HL-60 (cell line): ENCODE measurements at regions not wholly inside any gene's neighbourhood (a gene's known extent, or its start where the extent isn't known, plus 50 kb on each side); places are given as distances from the start of the nearest gene placed in this dataset.

ENCODE experiments used
- CTCF ChIP-seq: IDR thresholded peaks from one replicate; pipeline ENCODE4 v1.5.1; 2011; ENCODE audit warnings: low read length, control low read depth, inconsistent platforms; ENCODE audit not compliant: insufficient read depth
- POLR2AphosphoS5 ChIP-seq: IDR thresholded peaks from 2 replicates; pipeline ENCODE4 v1.6.1; 2012; ENCODE audit warnings: low read depth
- TF ChIP-seq, protein P1 (sequence below): IDR thresholded peaks from 2 replicates; pipeline ENCODE4 v1.6.1; 2012; ENCODE audit warnings: low read depth; ENCODE audit not compliant: insufficient replicate concordance

DNA sequence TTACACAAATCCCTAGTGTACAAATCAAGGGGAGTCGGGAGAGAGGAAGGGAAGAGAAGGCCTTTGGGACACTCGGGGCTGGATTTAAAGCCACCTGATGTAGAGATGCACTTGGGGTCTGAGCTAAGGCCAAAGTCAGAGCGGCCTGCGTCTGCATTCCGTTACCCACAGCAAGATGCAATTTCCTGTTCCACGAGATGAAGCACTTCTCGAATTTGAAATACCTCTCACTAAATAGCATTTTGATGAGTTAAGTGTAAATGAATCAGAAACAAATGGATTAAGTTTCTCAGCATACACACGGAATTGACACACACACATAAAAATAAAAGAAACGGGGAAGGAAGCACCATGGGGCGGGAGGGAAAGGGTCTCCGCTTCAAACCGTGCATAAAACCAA is 386.0 kb downstream of the SOX9 start:
- TF ChIP-seq CTCF = no peak
- TF ChIP-seq, protein P1, sequence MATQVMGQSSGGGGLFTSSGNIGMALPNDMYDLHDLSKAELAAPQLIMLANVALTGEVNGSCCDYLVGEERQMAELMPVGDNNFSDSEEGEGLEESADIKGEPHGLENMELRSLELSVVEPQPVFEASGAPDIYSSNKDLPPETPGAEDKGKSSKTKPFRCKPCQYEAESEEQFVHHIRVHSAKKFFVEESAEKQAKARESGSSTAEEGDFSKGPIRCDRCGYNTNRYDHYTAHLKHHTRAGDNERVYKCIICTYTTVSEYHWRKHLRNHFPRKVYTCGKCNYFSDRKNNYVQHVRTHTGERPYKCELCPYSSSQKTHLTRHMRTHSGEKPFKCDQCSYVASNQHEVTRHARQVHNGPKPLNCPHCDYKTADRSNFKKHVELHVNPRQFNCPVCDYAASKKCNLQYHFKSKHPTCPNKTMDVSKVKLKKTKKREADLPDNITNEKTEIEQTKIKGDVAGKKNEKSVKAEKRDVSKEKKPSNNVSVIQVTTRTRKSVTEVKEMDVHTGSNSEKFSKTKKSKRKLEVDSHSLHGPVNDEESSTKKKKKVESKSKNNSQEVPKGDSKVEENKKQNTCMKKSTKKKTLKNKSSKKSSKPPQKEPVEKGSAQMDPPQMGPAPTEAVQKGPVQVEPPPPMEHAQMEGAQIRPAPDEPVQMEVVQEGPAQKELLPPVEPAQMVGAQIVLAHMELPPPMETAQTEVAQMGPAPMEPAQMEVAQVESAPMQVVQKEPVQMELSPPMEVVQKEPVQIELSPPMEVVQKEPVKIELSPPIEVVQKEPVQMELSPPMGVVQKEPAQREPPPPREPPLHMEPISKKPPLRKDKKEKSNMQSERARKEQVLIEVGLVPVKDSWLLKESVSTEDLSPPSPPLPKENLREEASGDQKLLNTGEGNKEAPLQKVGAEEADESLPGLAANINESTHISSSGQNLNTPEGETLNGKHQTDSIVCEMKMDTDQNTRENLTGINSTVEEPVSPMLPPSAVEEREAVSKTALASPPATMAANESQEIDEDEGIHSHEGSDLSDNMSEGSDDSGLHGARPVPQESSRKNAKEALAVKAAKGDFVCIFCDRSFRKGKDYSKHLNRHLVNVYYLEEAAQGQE = no peak
- TF ChIP-seq POLR2AphosphoS5 = no peak
